Hepatocyte (in vitro differentiated cells): ENCODE measurements at regions not wholly inside any gene's neighbourhood (a gene's known extent, or its start where the extent isn't known, plus 50 kb on each side); places are given as distances from the start of the nearest gene placed in this dataset.

Experiments used
- EZH2phosphoT487 ChIP-seq: fragments of 200-600 bp; sonication (generic); IDR thresholded peaks from one replicate; pipeline ENCODE4 v1.6.1; 2018; ENCODE audit warnings: antibody characterized with exemption, mild to moderate bottlenecking, low read depth, moderate library complexity; ENCODE audit not compliant: unreplicated experiment, severe bottlenecking
- TF ChIP-seq, protein P1 (sequence below): fragments of 200-600 bp; sonication (generic); IDR thresholded peaks from 2 replicates; pipeline ENCODE4 v1.5.1; 2016; ENCODE audit warnings: antibody characterized with exemption, mild to moderate bottlenecking; ENCODE audit not compliant: poor library complexity

DNA sequence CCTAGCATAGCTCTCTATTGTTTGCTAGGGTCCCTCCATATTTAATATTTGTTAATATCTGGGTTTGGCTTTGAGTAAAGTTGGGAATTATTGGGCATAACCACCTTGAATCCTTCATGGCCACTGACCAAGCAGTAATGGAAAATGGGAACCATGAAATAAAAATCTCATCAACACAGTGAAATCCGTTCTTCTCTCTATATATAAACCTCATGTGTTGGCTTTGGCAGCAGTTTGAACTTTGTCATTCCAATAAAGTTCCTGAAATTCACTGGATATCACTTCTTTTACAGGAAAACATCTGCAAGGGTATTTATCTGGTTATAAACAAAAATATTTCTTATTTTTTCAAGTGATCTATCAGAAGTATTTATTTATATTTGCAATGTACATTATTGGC is 93.0 kb upstream of the MPDZ start:
- TF ChIP-seq, protein P1, sequence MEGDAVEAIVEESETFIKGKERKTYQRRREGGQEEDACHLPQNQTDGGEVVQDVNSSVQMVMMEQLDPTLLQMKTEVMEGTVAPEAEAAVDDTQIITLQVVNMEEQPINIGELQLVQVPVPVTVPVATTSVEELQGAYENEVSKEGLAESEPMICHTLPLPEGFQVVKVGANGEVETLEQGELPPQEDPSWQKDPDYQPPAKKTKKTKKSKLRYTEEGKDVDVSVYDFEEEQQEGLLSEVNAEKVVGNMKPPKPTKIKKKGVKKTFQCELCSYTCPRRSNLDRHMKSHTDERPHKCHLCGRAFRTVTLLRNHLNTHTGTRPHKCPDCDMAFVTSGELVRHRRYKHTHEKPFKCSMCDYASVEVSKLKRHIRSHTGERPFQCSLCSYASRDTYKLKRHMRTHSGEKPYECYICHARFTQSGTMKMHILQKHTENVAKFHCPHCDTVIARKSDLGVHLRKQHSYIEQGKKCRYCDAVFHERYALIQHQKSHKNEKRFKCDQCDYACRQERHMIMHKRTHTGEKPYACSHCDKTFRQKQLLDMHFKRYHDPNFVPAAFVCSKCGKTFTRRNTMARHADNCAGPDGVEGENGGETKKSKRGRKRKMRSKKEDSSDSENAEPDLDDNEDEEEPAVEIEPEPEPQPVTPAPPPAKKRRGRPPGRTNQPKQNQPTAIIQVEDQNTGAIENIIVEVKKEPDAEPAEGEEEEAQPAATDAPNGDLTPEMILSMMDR = no peak
- no peak for TF ChIP-seq EZH2phosphoT487
